ENCODE measurements at regions not wholly inside any gene's neighbourhood (a gene's known extent, or its start where the extent isn't known, plus 50 kb on each side); places are given as distances from the start of the nearest gene placed in this dataset.
"Not testable (repeated sequence)": the region's sequence is repeated elsewhere in the genome, so short reads cannot be mapped to it uniquely, and the experiment has no call there.

DNA sequence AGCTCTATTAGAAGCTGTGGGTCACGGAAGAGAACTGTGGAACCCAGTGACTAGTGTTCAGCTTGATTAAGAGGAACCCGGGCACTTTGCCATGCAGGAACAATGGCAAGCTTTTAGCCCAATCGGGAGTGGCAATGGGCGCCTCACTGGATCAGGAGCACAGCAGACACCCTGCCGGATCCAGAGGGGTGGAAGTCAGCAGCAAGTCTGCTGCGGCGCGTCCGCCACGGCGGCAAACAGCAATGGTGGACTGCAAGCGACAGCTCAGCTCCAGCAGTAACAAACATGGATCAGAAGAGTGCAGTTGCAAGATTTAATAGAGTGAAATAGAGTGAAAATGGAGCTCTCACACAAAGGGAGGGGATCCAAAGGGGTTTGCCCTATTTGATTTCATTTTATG, 220.8 kb upstream of the EPHA3 start:
- TF ChIP-seq, protein P1, sequence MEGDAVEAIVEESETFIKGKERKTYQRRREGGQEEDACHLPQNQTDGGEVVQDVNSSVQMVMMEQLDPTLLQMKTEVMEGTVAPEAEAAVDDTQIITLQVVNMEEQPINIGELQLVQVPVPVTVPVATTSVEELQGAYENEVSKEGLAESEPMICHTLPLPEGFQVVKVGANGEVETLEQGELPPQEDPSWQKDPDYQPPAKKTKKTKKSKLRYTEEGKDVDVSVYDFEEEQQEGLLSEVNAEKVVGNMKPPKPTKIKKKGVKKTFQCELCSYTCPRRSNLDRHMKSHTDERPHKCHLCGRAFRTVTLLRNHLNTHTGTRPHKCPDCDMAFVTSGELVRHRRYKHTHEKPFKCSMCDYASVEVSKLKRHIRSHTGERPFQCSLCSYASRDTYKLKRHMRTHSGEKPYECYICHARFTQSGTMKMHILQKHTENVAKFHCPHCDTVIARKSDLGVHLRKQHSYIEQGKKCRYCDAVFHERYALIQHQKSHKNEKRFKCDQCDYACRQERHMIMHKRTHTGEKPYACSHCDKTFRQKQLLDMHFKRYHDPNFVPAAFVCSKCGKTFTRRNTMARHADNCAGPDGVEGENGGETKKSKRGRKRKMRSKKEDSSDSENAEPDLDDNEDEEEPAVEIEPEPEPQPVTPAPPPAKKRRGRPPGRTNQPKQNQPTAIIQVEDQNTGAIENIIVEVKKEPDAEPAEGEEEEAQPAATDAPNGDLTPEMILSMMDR (IDR thresholded peaks at IDR 0.05; ENCODE audit: low read length), result not testable (repeated sequence)
- TF ChIP-seq EZH2 (IDR thresholded peaks at IDR 0.05; ENCODE audit: borderline replicate concordance, low read length), result not testable (repeated sequence)

Measured in OCI-LY1 (cell line).